ENCODE measurements at regions not wholly inside any gene's neighbourhood (a gene's known extent, or its start where the extent isn't known, plus 50 kb on each side); places are given as distances from the start of the nearest gene placed in this dataset.

GRCh38 chr1:239829535-239829934 lies 262.1 kb upstream of the FMN2 start:
- no peak for DNase-seq (ENCODE audit: low spot score)
- TF ChIP-seq, protein P1, sequence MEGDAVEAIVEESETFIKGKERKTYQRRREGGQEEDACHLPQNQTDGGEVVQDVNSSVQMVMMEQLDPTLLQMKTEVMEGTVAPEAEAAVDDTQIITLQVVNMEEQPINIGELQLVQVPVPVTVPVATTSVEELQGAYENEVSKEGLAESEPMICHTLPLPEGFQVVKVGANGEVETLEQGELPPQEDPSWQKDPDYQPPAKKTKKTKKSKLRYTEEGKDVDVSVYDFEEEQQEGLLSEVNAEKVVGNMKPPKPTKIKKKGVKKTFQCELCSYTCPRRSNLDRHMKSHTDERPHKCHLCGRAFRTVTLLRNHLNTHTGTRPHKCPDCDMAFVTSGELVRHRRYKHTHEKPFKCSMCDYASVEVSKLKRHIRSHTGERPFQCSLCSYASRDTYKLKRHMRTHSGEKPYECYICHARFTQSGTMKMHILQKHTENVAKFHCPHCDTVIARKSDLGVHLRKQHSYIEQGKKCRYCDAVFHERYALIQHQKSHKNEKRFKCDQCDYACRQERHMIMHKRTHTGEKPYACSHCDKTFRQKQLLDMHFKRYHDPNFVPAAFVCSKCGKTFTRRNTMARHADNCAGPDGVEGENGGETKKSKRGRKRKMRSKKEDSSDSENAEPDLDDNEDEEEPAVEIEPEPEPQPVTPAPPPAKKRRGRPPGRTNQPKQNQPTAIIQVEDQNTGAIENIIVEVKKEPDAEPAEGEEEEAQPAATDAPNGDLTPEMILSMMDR (IDR thresholded peaks at IDR 0.05): no peak

GRCh38 chr1:239831577-239832355 lies 259.9 kb upstream of the FMN2 start:
- ATAC-seq (ENCODE audit: low FRiP score): no peak

More at GRCh38 chr1:239829535-239829934, 262.1 kb upstream of the FMN2 start:
- no peak for ATAC-seq (ENCODE audit: low FRiP score)

GRCh38 chr1:239833723-239834122 lies 258.0 kb upstream of the FMN2 start:
- DNase-seq (ENCODE audit: low spot score): no peak
- TF ChIP-seq, protein P1 (IDR thresholded peaks at IDR 0.05): no peak
- ATAC-seq (ENCODE audit: low FRiP score): no peak

More at GRCh38 chr1:239831577-239832355, 259.9 kb upstream of the FMN2 start:
- no peak for DNase-seq (ENCODE audit: low spot score)
- TF ChIP-seq, protein P1 (IDR thresholded peaks at IDR 0.05): no peak

DNA sequence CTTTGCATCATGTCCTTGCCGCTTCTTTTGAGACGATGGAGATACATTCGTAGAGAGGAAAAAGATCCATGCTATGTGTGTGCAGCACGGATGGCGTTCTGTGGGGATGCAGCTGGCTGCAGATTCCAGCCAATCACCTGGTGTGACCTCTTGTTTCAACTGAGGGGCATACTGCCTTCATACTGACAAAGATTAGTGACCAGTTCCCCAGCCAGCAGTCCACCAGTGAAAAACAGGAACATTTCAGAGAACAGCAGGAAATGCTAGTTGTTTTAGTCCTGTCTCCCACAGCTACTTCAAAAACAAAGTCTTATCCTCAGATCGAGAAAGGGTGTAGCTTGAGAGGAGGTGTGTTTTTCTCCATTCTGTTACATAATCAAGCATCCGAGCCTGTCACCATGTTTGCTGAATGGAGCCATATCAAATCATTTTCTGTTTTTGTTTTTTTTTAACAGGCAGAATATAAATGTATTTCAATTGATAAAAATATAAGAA lies 255.7 kb upstream of the FMN2 start:
- DNase-seq (ENCODE audit: low spot score) (no peak), ATAC-seq (ENCODE audit: low FRiP score) (no peak)

GRCh38 chr1:239840336-239840735 lies 251.3 kb upstream of the FMN2 start:
- DNase-seq (ENCODE audit: low spot score): no peak
- ATAC-seq (ENCODE audit: low FRiP score): no peak
- TF ChIP-seq, protein P1 (IDR thresholded peaks at IDR 0.05): no peak

More for the DNA sequence above, 255.7 kb upstream of the FMN2 start:
- TF ChIP-seq, protein P1 (IDR thresholded peaks at IDR 0.05): no peak

DNA sequence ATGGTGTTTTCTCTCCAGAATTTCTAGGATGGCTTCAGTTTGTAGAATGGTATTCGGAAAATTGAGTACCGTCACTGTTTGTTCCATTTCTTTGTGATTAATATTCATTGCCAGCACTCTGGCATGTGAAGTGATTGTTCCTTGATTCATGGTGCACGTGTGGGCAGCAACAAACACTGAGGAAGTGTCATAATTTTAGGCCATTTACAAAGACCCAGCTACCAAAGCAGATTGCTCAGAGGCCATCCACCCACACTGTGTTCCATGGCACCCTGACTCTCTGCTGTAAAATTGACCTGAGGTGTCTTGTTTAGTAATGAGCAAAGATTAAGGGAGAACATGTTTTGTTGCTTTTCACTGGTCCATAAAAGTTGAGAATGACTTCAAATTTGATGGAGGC lies 250.9 kb upstream of the FMN2 start:
- DNase-seq (ENCODE audit: low spot score) (no peak), ATAC-seq (ENCODE audit: low FRiP score) (no peak)
- TF ChIP-seq, protein P1 (IDR thresholded peaks at IDR 0.05): no peak

DNA sequence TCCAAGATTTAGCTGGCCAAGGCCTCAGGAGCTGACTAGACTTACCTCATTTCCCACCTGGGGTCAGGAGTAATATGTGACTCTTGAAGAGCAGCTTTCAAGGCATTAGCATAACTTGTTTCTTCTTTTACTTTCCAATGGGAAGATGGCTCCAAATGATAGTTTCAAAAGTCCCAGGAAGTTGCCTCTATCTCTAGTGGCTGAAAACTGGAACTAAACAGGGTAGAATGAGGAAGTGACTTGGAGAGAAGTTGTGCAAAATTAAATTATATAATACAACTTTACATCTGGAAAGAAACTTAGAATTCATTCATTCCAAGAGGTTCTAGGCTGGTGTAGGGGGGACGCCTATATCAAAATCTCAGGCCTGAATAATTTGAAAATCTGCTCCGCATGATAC lies 250.1 kb upstream of the FMN2 start:
- TF ChIP-seq, protein P1 (IDR thresholded peaks at IDR 0.05): no peak
- ATAC-seq (ENCODE audit: low FRiP score) (no peak), DNase-seq (ENCODE audit: low spot score) (no peak)

Measured in omental fat pad (tissue), 3 donors.